GM13976 (cell line): ENCODE measurements at regions not wholly inside any gene's neighbourhood (a gene's known extent, or its start where the extent isn't known, plus 50 kb on each side); places are given as distances from the start of the nearest gene placed in this dataset.

Experiments used
- DNase-seq: peaks from one replicate; pipeline ENCODE4 v3.0.0; 2012; ENCODE audit warnings: low spot score
- in situ Hi-C: fragments of 300-500 bp; cut with MboI; formaldehyde crosslinking; loops from one replicate; pipeline ENCODE4 v1.12.0; 2022; ENCODE audit warnings: low sequenced_read_pairs, mixed read lengths, inconsistent platforms; ENCODE audit not compliant: unreplicated experiment
- TF ChIP-seq, protein P1 (sequence below): IDR thresholded peaks from 2 replicates; pipeline ENCODE4 v1.5.1; 2012; ENCODE audit warnings: borderline replicate concordance, mild to moderate bottlenecking; ENCODE audit not compliant: insufficient read depth; ENCODE audit errors: extremely low read depth, missing control alignments, control extremely low read depth

DNA sequence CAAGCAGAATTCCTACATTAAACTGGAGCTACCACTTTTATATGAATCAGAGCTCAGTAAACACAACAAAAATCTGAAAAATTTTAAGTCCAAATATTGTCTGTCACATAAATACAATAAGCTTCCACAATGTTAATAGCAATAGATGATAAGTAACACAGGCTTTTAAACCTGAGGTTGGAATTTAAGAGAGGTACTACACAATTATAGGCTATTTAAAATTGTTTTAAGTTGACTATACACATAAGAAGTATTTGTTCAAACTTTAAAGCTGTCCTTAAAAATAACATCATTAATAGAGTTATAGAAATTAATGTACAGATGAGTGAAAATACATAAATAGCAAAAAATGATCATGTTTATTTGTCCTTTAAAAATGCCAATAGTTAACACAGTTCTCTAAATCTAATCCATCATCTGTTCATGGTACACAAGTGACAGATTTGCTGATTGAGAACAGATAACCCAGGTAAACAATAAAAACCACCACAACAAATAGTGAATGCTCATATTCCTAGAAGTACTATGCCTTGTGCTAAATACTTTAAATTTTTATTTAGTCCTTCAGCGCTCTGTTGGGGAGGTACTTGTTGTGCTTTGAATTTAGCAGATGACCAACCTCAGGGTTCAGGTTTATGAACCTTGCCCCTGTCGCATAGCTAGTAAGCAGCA is 382.3 kb upstream of the ID4 start:
- TF ChIP-seq, protein P1, sequence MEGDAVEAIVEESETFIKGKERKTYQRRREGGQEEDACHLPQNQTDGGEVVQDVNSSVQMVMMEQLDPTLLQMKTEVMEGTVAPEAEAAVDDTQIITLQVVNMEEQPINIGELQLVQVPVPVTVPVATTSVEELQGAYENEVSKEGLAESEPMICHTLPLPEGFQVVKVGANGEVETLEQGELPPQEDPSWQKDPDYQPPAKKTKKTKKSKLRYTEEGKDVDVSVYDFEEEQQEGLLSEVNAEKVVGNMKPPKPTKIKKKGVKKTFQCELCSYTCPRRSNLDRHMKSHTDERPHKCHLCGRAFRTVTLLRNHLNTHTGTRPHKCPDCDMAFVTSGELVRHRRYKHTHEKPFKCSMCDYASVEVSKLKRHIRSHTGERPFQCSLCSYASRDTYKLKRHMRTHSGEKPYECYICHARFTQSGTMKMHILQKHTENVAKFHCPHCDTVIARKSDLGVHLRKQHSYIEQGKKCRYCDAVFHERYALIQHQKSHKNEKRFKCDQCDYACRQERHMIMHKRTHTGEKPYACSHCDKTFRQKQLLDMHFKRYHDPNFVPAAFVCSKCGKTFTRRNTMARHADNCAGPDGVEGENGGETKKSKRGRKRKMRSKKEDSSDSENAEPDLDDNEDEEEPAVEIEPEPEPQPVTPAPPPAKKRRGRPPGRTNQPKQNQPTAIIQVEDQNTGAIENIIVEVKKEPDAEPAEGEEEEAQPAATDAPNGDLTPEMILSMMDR: no peak
- DNase-seq: no peak
- in situ Hi-C loops: no loop called here

DNA sequence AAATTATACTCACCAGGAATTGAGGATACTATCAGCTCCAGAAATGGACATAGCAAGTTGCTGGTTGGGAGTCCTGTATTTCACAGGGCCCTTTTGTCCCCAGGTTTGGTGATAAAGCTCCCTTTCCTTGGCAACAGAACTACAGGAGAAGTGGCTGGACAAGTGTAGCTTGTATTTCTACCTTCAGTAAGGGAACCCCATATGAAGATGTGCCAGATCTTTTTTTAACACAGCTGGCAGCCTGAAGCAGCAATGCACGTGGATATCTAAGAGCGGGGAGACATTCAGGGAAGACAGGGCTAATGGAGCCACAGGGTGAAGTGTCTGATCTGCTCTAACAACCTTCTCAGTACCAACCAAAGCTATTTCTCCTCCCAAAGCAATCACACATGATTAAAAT is 373.9 kb upstream of the ID4 start:
- TF ChIP-seq, protein P1: no peak
- in situ Hi-C loops: no loop called here

GRCh38 chr6:19463925-19464324 is 373.2 kb upstream of the ID4 start:
- DNase-seq: no peak
- in situ Hi-C loops: no loop called here
- TF ChIP-seq, protein P1: no peak

More for the DNA sequence above, 373.9 kb upstream of the ID4 start:
- DNase-seq: no peak

- DNase-seq: no peak
- in situ Hi-C loops: no loop called here
- TF ChIP-seq, protein P1: no peak
These were observed 371.9 kb upstream of the ID4 start for GRCh38 chr6:19465256-19465655.

DNA sequence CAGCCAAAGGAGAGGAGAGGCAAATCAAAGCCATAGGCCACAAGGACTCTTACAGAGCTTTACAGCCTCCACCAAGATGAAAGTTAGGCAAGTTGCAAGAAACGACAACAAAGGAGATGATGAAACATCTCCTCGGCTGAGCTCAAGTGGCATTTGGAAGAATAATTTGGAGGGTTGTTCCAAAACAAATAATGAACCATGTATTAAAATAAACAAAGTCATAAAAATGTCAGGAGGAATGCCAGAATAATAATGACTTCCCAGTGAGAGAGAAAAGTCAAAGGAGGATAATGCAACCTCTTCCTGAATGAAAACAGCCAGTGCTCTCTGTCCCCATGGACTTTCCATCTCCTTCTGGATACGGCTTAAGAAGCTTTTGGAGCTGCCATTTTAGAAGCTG is 371.4 kb upstream of the ID4 start:
- no peak for DNase-seq
- in situ Hi-C loops: no loop called here
- TF ChIP-seq, protein P1: no peak

DNA sequence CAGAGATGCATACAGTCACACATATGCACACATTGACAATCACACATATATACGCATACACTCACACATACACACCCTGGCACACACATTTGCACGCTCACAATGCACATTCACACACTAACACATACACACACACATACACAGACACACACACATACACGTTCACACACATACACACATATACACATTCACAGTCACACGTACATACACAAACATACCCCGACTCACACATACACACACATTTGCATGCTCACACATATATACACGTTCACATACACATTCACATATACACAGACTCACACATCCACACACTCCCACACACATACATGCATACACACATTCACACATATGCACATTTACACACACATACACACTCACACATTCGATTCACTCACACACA is 366.8 kb upstream of the ID4 start:
- no peak for DNase-seq
- TF ChIP-seq, protein P1: no peak
- in situ Hi-C loops: no loop called here
